Esophagus squamous epithelium (tissue), 5 donors: ENCODE measurements at regions not wholly inside any gene's neighbourhood (a gene's known extent, or its start where the extent isn't known, plus 50 kb on each side); places are given as distances from the start of the nearest gene placed in this dataset.
A peak's percentile ranks its signal among the peaks of the same experiment; 100 is the strongest.

Experiments used
- DNase-seq: peaks from one replicate; lab custom pipeline; 2025; lab: John Stamatoyannopoulos, UW
- H3K27ac ChIP-seq, 4 donors: fragments of 200-600 bp; sonication (generic); one replicate each; pipeline ENCODE4 v1.5.1; 2016 to 2019; ENCODE audit warnings: mild to moderate bottlenecking in 1 of 4
- H3K27me3 ChIP-seq, 4 donors: fragments of 200-600 bp; sonication (generic); 1 replicate in 3 of 4; 2 replicates in 1 of 4; pipeline versions ENCODE4 v1.5.1 to v1.6.0; 2017 to 2021; ENCODE audit warnings: antibody characterized with exemption in 1 of 4
- H3K36me3 ChIP-seq, 3 donors: fragments of 200-600 bp; sonication (generic); one replicate each; pipeline ENCODE4 v1.5.1; 2016 to 2019
- H3K4me1 ChIP-seq, 3 donors: fragments of 200-600 bp; sonication (generic); one replicate each; pipeline ENCODE4 v1.5.1; 2017 to 2019
- H3K4me3 ChIP-seq, 4 donors: fragments of 200-600 bp; sonication (generic); 1 replicate in 3 of 4; 2 replicates in 1 of 4; pipeline ENCODE4 v1.5.1; 2016 to 2019; ENCODE audit warnings: mild to moderate bottlenecking in 2 of 4, moderate library complexity in 1 of 4
- H3K9me3 ChIP-seq, 3 donors: fragments of 200-600 bp; sonication (generic); one replicate each; pipeline ENCODE4 v1.5.1; 2016 to 2019
- POLR2A ChIP-seq, 4 donors: fragments of 450-650 bp; IDR thresholded peaks; one replicate each; pipeline ENCODE4 v1.6.1; 2017; ENCODE audit warnings: antibody characterized with exemption in 4 of 4, mild to moderate bottlenecking in 4 of 4, moderate library complexity in 3 of 4
- WGBS, 2 donors: methylation state at CpG; one replicate each; pipeline ENCODE4 v1.1.5; 2018; 5-methylcytosine and 5-hydroxymethylcytosine counted together
- intact Hi-C: fragments of 100-400 bp; cut with DNase I; formaldehyde crosslinking; loops from one replicate; pipeline ENCODE4 v1.15.0; 2022
- TF ChIP-seq, protein P1 (sequence below), 6 experiments: fragments of 450-650 bp in 4 of 6; fragments of 200-600 bp in 2 of 6; sonication (generic) in 2 of 6; IDR thresholded peaks; one replicate each; pipeline ENCODE4 v1.5.1; 2016 to 2019; ENCODE audit warnings: antibody characterized with exemption in 6 of 6, mild to moderate bottlenecking in 4 of 6, moderate library complexity in 4 of 6
- donor health status: DM: yes; HTN: yes; CAD: no.

DNA sequence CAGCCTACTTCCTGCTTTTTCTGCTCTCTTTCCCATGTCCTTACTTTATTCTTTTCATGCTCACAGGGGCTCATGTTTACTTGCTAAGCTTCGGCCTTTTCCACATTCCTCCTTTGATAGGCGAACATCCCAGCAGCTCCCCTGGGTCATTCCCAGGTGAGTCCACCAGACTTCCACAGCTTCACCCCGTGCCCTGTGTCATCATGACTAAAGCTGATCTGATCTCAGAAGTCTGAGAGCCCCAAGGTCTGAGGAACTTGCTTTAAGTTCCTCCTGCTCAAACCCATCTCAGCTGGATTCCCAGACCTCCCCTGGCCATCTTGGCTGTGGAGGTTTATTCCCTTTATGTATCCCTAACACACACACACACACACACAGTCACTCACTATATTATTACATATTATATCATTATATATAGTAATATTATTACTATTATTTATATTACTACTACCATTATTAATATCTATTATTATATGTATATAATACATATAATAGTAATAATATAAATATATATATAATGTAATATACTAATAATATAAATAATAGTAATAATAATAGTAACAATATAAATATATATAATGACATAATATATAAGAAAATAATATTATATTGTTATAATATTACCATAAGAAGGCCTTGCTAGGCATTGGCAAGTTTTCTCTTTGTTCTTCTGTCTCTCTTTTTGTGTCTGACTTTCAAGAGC is 295.9 kb downstream of the PTEN start:
- Histone ChIP-seq H3K9me3 (no peaks in the 10 kb centered on the region), H3K4me1 (peaks cover 0 to 21% (median 8%) of the 10 kb centered on the region in 3 donors), H3K36me3 (no peaks in the 10 kb centered on the region), H3K4me3 (no peak overlapping the region), H3K27ac (peak overlapping the region in 3 of 4 donors; percentile 40 to 82 (median 62)), H3K27me3 (no peaks in the 10 kb centered on the region)
- intact Hi-C loops = no loop called here
- no peak for DNase-seq
- TF ChIP-seq POLR2A (IDR thresholded peaks at IDR 0.05) = no peak
- TF ChIP-seq, protein P1, sequence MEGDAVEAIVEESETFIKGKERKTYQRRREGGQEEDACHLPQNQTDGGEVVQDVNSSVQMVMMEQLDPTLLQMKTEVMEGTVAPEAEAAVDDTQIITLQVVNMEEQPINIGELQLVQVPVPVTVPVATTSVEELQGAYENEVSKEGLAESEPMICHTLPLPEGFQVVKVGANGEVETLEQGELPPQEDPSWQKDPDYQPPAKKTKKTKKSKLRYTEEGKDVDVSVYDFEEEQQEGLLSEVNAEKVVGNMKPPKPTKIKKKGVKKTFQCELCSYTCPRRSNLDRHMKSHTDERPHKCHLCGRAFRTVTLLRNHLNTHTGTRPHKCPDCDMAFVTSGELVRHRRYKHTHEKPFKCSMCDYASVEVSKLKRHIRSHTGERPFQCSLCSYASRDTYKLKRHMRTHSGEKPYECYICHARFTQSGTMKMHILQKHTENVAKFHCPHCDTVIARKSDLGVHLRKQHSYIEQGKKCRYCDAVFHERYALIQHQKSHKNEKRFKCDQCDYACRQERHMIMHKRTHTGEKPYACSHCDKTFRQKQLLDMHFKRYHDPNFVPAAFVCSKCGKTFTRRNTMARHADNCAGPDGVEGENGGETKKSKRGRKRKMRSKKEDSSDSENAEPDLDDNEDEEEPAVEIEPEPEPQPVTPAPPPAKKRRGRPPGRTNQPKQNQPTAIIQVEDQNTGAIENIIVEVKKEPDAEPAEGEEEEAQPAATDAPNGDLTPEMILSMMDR (IDR thresholded peaks at IDR 0.05) = no peak
- 51 to 62% methylated on average over 3 of the region's 3 CpGs for WGBS, 2 donors

DNA sequence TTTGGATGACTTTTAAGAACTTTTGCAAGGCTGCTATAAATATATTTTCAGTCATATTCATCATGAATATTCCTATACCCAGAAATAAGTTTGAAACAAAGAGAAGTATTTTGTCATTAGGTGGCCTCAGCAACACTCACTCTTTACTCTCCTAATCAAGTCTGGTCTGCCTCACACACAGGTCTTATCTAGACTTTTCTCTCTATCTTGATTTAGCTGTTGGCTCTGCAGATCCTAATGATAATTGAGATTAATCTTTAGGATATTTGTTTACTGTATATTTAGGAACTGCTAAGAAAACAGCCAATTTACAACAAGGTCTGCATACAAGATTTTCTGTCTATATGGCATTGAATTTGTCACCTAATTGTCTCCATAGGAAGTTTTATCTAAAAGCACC is 297.6 kb downstream of the PTEN start:
- Histone ChIP-seq H3K27me3 (no peaks in the 10 kb centered on the region), H3K4me3 (no peak overlapping the region), H3K4me1 (peaks cover 0 to 27% (median 12%) of the 10 kb centered on the region in 3 donors), H3K9me3 (no peaks in the 10 kb centered on the region), H3K36me3 (no peaks in the 10 kb centered on the region), H3K27ac (no peak overlapping the region)
- no peak for TF ChIP-seq POLR2A (IDR thresholded peaks at IDR 0.05)
- TF ChIP-seq, protein P1 (IDR thresholded peaks at IDR 0.05) = no peak
- no peak for DNase-seq
- intact Hi-C loops = no loop called here

DNA sequence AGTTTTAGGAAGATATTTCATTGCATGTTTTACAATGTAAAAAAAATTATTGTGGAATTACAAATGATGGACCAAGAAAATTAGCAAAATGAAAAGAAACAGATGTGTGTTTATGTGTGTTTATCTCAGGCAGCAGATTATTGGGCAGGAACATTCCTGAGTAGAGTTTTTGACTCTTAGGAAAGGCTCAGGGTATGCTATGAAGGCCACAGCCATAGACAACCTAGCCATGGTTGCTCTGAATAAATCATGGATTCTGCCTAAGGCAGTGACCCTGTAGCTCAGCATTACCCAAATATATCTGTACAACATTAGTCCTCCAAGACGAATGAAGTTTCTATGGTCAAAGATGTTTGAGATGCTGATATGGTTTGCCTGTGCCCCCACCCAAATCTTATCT is 298.3 kb downstream of the PTEN start:
- DNase-seq = no peak
- Histone ChIP-seq H3K9me3 (no peaks in the 10 kb centered on the region), H3K36me3 (no peaks in the 10 kb centered on the region), H3K4me3 (no peak overlapping the region), H3K27me3 (no peaks in the 10 kb centered on the region), H3K27ac (no peak overlapping the region), H3K4me1 (peaks cover 0 to 31% (median 12%) of the 10 kb centered on the region in 3 donors)
- WGBS, 2 donors = 91 to 100% methylated on average over 1 of the region's 1 CpG
- intact Hi-C loops = no loop called here
- TF ChIP-seq, protein P1 (IDR thresholded peaks at IDR 0.05) = no peak
- no peak for TF ChIP-seq POLR2A (IDR thresholded peaks at IDR 0.05)

DNA sequence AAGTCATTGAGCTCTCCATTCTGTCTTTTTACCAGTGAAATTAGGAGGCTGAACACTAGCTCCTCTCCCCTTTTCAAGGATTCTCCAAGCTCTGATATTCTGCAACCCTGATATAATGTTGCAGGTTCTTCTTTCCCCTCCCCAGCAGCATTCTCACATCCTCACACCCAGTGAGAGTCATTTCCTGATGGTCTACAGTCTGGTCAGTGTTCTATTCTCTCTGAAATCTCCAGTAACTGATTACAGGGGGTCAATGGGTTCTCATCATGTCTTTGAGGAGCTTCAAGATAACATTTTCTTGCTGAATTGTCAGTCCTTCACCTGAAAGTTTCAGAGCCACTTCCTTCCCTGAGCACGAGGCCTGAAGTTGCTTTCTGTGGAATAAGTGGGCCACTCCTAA is 299.4 kb downstream of the PTEN start:
- no peaks in the 10 kb centered on the region for H3K36me3 ChIP-seq
- H3K4me1 ChIP-seq = peaks cover 0 to 24% (median 7%) of the 10 kb centered on the region in 3 donors
- intact Hi-C loops = no loop called here
- no peak for TF ChIP-seq POLR2A (IDR thresholded peaks at IDR 0.05)
- TF ChIP-seq, protein P1 (IDR thresholded peaks at IDR 0.05) = no peak
- 86% methylated on average over 1 of the region's 1 CpG; no CpG with 5 or more reads in 1 of the 2 donors for WGBS, 2 donors
- no peak for DNase-seq
- H3K4me3 ChIP-seq = no peak overlapping the region
- no peaks in the 10 kb centered on the region for H3K27me3 ChIP-seq
- no peaks in the 10 kb centered on the region for H3K9me3 ChIP-seq
- no peak overlapping the region for H3K27ac ChIP-seq

DNA sequence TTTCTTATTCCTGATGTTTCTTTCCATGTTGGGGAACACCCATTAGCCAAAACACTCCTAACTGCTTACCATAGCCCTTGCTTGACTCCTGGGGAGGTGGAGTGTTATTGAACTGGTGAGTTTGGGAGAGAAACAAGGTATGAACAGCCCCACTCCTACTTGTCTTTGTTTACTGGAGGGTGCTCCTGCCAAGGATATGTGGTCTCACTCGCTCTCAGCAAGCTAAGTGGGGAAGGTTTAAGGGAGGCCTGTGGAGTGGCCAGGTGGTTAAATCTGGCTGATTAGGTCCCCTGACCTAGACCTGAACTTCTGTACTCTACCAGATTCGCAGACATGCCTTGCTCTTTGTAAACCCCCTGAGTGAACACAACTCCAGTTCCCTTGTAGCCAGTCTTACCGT is 300.1 kb downstream of the PTEN start:
- intact Hi-C loops = no loop called here
- Histone ChIP-seq H3K36me3 (no peaks in the 10 kb centered on the region), H3K27me3 (no peaks in the 10 kb centered on the region), H3K4me1 (peaks cover 0 to 17% (median 7%) of the 10 kb centered on the region in 3 donors), H3K4me3 (no peak overlapping the region), H3K27ac (no peak overlapping the region), H3K9me3 (no peaks in the 10 kb centered on the region)
- no peak for DNase-seq
- TF ChIP-seq, protein P1 (IDR thresholded peaks at IDR 0.05) = no peak
- no peak for TF ChIP-seq POLR2A (IDR thresholded peaks at IDR 0.05)
- 93 to 100% methylated on average over 2 to 3 of the region's 3 CpGs for WGBS, 2 donors
